CD14-positive monocyte (primary cell): ENCODE measurements at regions not wholly inside any gene's neighbourhood (a gene's known extent, or its start where the extent isn't known, plus 50 kb on each side); places are given as distances from the start of the nearest gene placed in this dataset.
"Not testable (repeated sequence)": the region's sequence is repeated elsewhere in the genome, so short reads cannot be mapped to it uniquely, and the experiment has no call there.

Experiments
- DNase-seq, 3 donors: peaks; one replicate each; pipeline ENCODE4 v3.0.0-alpha.2; 2011 to 2022
- H2AFZ ChIP-seq: 2 replicates; pipeline ENCODE4 v1.6.0; 2012; ENCODE audit warnings: mild to moderate bottlenecking, low read depth, low read length, inconsistent platforms; ENCODE audit not compliant: insufficient read depth, poor library complexity, severe bottlenecking
- H3K27ac ChIP-seq, 2 donors: 1 replicate in 1 of 2; 2 replicates in 1 of 2; pipeline ENCODE4 v1.5.1; 2012 to 2013; ENCODE audit warnings: low read length in 2 of 2, control low read depth in 1 of 2, inconsistent platforms in 1 of 2, low read depth in 1 of 2, mild to moderate bottlenecking in 1 of 2
- H3K27me3 ChIP-seq, 2 donors: one replicate each; pipeline versions ENCODE4 v1.6.0 to v1.6.1; 2011 to 2013; ENCODE audit warnings: low read length in 2 of 2; ENCODE audit not compliant: control insufficient read depth in 2 of 2, insufficient read depth in 2 of 2
- H3K36me3 ChIP-seq, 2 donors: replicated peaks in 1 of 2; 1 replicate in 1 of 2; 2 replicates in 1 of 2; pipeline versions ENCODE4 v1.5.1 to v1.6.1; 2012 to 2013; ENCODE audit warnings: low read length in 2 of 2, control low read depth in 1 of 2, inconsistent platforms in 1 of 2, mild to moderate bottlenecking in 1 of 2; ENCODE audit not compliant: insufficient read depth in 2 of 2, control insufficient read depth in 1 of 2
- H3K4me1 ChIP-seq, 2 donors: 1 replicate in 1 of 2; 2 replicates in 1 of 2; pipeline versions ENCODE4 v1.5.1 to v1.6.1; 2012 to 2013; ENCODE audit warnings: low read length in 2 of 2, control low read depth in 1 of 2, inconsistent platforms in 1 of 2, mild to moderate bottlenecking in 1 of 2, moderate library complexity in 1 of 2; ENCODE audit not compliant: insufficient read depth in 2 of 2, control insufficient read depth in 1 of 2
- H3K4me2 ChIP-seq: replicated peaks from 2 replicates; pipeline ENCODE3; 2012; ENCODE audit warnings: low read length, moderate library complexity, mild to moderate bottlenecking; ENCODE audit not compliant: poor library complexity, severe bottlenecking; ENCODE audit errors: extremely low read depth
- H3K4me3 ChIP-seq, 3 experiments: fragments of 200-600 bp in 1 of 3; sonication (generic) in 1 of 3; replicated peaks in 1 of 3; 1 replicate in 2 of 3; 2 replicates in 1 of 3; pipeline ENCODE4 v1.5.1; 2011 to 2013; ENCODE audit warnings: low read length in 3 of 3, mild to moderate bottlenecking in 3 of 3, control low read depth in 2 of 3, low read depth in 2 of 3, inconsistent platforms in 1 of 3, moderate library complexity in 1 of 3
- H3K79me2 ChIP-seq: 2 replicates; pipeline ENCODE4 v1.6.0; 2012; ENCODE audit warnings: mild to moderate bottlenecking, control low read depth, inconsistent platforms, low read length, moderate library complexity; ENCODE audit not compliant: insufficient read depth
- H3K9ac ChIP-seq: 2 replicates; pipeline ENCODE4 v1.6.0; 2017; ENCODE audit warnings: low read length, mild to moderate bottlenecking; ENCODE audit not compliant: insufficient read depth, poor library complexity, severe bottlenecking
- H3K9me3 ChIP-seq, 2 donors: replicated peaks in 1 of 2; 1 replicate in 1 of 2; 2 replicates in 1 of 2; pipeline versions ENCODE4 v1.5.1 to v1.6.1; 2012 to 2013; ENCODE audit warnings: low read length in 2 of 2, control low read depth in 1 of 2; ENCODE audit not compliant: control insufficient read depth in 1 of 2, insufficient read depth in 1 of 2
- H4K20me1 ChIP-seq: 2 replicates; pipeline ENCODE4 v1.6.0; 2012; ENCODE audit warnings: mild to moderate bottlenecking, low read length, control low read depth, moderate library complexity; ENCODE audit not compliant: insufficient read depth
- H3K27ac Mint-ChIP-seq, 7 donors: one replicate each; pipeline ENCODE4 v1.8.0; 2020; ENCODE audit warnings: mild to moderate bottlenecking in 7 of 7, mixed read lengths in 7 of 7, moderate library complexity in 6 of 7, inconsistent platforms in 2 of 7
- H3K27me3 Mint-ChIP-seq, 3 donors: one replicate each; pipeline ENCODE4 v1.8.0; 2021 to 2022; ENCODE audit warnings: low read depth in 3 of 3, mild to moderate bottlenecking in 3 of 3, mixed read lengths in 3 of 3, moderate library complexity in 3 of 3, inconsistent platforms in 1 of 3
- H3K36me3 Mint-ChIP-seq, 2 donors: one replicate each; pipeline ENCODE4 v1.8.0; 2020; ENCODE audit warnings: mixed read lengths in 2 of 2, inconsistent platforms in 1 of 2, mild to moderate bottlenecking in 1 of 2
- H3K4me1 Mint-ChIP-seq: one replicate; pipeline ENCODE4 v1.8.0; 2020; ENCODE audit warnings: mild to moderate bottlenecking, mixed read lengths
- H3K4me3 Mint-ChIP-seq, 2 donors: one replicate each; pipeline ENCODE4 v1.8.0; 2020; ENCODE audit warnings: mild to moderate bottlenecking in 2 of 2, mixed read lengths in 2 of 2, moderate library complexity in 1 of 2
- H3K9me3 Mint-ChIP-seq, 7 donors: one replicate each; pipeline ENCODE4 v1.8.0; 2020 to 2022; ENCODE audit warnings: mixed read lengths in 7 of 7, mild to moderate bottlenecking in 6 of 7, moderate library complexity in 6 of 7, inconsistent platforms in 2 of 7
- WGBS: methylation state at CpG from one replicate; pipeline ENCODE4 v1.1.5; 2013; ENCODE audit warnings: missing lambda C conversion rate; ENCODE audit not compliant: insufficient coverage; 5-methylcytosine and 5-hydroxymethylcytosine counted together
- intact Hi-C, 2 donors: fragments of 100-400 bp; cut with micrococcal nuclease; formaldehyde crosslinking; loops; one replicate each; pipeline versions ENCODE4 v1.15.0 to v1.15.1; 2023

- H3K79me2 ChIP-seq, DNase-seq, H3K9ac ChIP-seq, H3K4me1 ChIP-seq, H3K27ac Mint-ChIP-seq, H2AFZ ChIP-seq, H3K9me3 ChIP-seq, H3K9me3 Mint-ChIP-seq, H3K4me3 Mint-ChIP-seq, intact Hi-C loops, H3K36me3 Mint-ChIP-seq, H3K27me3 Mint-ChIP-seq, H3K27me3 ChIP-seq, H3K4me1 Mint-ChIP-seq, H4K20me1 ChIP-seq, H3K36me3 ChIP-seq, H3K27ac ChIP-seq, H3K4me2 ChIP-seq, H3K4me3 ChIP-seq: not testable (repeated sequence)
- 94% methylated on average over 7 of the region's 11 CpGs for WGBS
Observed at GRCh38 chr2:111264956-111265355, 144.2 kb downstream of the BCL2L11 start.

GRCh38 chr2:111266556-111266955 lies 145.8 kb downstream of the BCL2L11 start:
- H3K4me3 Mint-ChIP-seq, H3K4me2 ChIP-seq, H3K27me3 ChIP-seq, H3K27me3 Mint-ChIP-seq, H3K9ac ChIP-seq, H3K36me3 ChIP-seq, H3K4me3 ChIP-seq, H3K4me1 Mint-ChIP-seq, H3K4me1 ChIP-seq, H3K27ac Mint-ChIP-seq, H3K9me3 Mint-ChIP-seq, H2AFZ ChIP-seq, H3K36me3 Mint-ChIP-seq, H3K79me2 ChIP-seq, H3K9me3 ChIP-seq, H4K20me1 ChIP-seq, DNase-seq, intact Hi-C loops, H3K27ac ChIP-seq: not testable (repeated sequence)
- WGBS: no CpG with 5 or more reads among the region's 6 CpGs

DNA sequence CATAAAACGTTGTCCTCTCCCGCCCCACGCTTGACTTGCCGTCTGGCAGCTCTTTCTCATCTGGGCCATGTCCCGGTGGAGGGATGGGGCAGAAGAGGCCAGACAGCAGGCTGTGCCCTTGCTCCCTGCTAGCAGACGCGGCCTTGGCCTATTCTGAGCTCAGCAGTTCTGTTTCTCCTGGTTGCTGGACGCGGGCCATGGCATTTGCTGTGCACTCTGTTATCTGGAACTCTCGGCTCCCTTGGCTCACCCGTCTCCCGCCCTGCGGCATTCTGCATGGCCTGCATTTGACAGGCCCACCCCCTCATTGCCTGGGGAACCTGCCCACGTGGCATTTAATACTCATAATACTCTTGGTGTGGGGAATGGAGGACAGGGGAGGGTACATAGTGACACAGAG lies 146.3 kb downstream of the BCL2L11 start:
- H3K9ac ChIP-seq, H3K4me1 Mint-ChIP-seq, H3K27me3 Mint-ChIP-seq, H3K4me1 ChIP-seq, H3K4me3 ChIP-seq, H4K20me1 ChIP-seq, H3K36me3 ChIP-seq, H3K27ac Mint-ChIP-seq, H3K9me3 ChIP-seq, H3K79me2 ChIP-seq, H3K36me3 Mint-ChIP-seq, H2AFZ ChIP-seq, DNase-seq, intact Hi-C loops, H3K9me3 Mint-ChIP-seq, H3K27me3 ChIP-seq, H3K27ac ChIP-seq, H3K4me2 ChIP-seq, H3K4me3 Mint-ChIP-seq: not testable (repeated sequence)
- WGBS: 100% methylated on average over 5 of the region's 14 CpGs

GRCh38 chr2:111269761-111270323 lies 149.1 kb downstream of the BCL2L11 start:
- H4K20me1 ChIP-seq, H3K27me3 ChIP-seq, H3K9me3 Mint-ChIP-seq, H3K4me3 Mint-ChIP-seq, intact Hi-C loops, H3K4me3 ChIP-seq, H3K4me1 Mint-ChIP-seq, DNase-seq, H3K36me3 Mint-ChIP-seq, H3K27me3 Mint-ChIP-seq, H2AFZ ChIP-seq, H3K36me3 ChIP-seq, H3K9ac ChIP-seq, H3K9me3 ChIP-seq, H3K4me1 ChIP-seq, H3K79me2 ChIP-seq, H3K27ac Mint-ChIP-seq, H3K27ac ChIP-seq, H3K4me2 ChIP-seq: not testable (repeated sequence)
- no CpG with 5 or more reads among the region's 4 CpGs for WGBS
